ENCODE measurements at regions not wholly inside any gene's neighbourhood (a gene's known extent, or its start where the extent isn't known, plus 50 kb on each side); places are given as distances from the start of the nearest gene placed in this dataset. TPM values are rescaled to one million over a fixed set of nuclear protein-coding genes. Genes with fewer than 3 reads are reported as not detected.

- TF ChIP-seq CTCF (IDR thresholded peaks at IDR 0.05; ENCODE audit: poor library complexity) (no peak), EZH2phosphoT487 (IDR thresholded peaks at IDR 0.05; ENCODE audit: low read depth, severe bottlenecking, unreplicated experiment) (no peak), EZH2 (IDR thresholded peaks at IDR 0.05; ENCODE audit: borderline replicate concordance) (no peak)
- H3K36me3 ChIP-seq (replicated peaks; ENCODE audit: insufficient read depth, low read depth) = no peaks in the 10 kb centered on the region
- H3K27me3 ChIP-seq = peaks cover 32% of the 10 kb centered on the region
- no peak overlapping the region for H3K4me3 ChIP-seq
- no peak for DNase-seq (ENCODE audit: low spot score)
- 96% methylated on average over 1 of the region's 1 CpG for WGBS (ENCODE audit: low lambda C conversion rate, missing lambda C conversion rate)
- no peak overlapping the region for H3K27ac ChIP-seq
- H3K9me2 ChIP-seq (replicated peaks; ENCODE audit: insufficient read depth) = no peaks in the 10 kb centered on the region
- no peaks in the 10 kb centered on the region for H3K79me2 ChIP-seq
- no peak overlapping the region for H2AFZ ChIP-seq
- no peaks in the 10 kb centered on the region for H3K4me1 ChIP-seq (ENCODE audit: insufficient read depth)
- H3K4me2 ChIP-seq = no peak overlapping the region
- no peaks in the 10 kb centered on the region for H3K9me3 ChIP-seq (ENCODE audit: low read depth)
- H4K20me1 ChIP-seq (ENCODE audit: insufficient read depth, poor library complexity, severe bottlenecking) = no peaks in the 10 kb centered on the region
Observed at GRCh38 chr11:112911124-112911523, 50.1 kb upstream of the NCAM1 start.

Small RNAs in the stretch of these regions (small RNA-seq; reads per million reads assigned to genes)
- gene RF00477 = not detected
- gene RNU6-44P = not detected

Data from hepatocyte (in vitro differentiated cells).